Tibial nerve (tissue), 4 donors: ENCODE measurements at regions not wholly inside any gene's neighbourhood (a gene's known extent, or its start where the extent isn't known, plus 50 kb on each side); places are given as distances from the start of the nearest gene placed in this dataset.

Experiments
- EP300 ChIP-seq, 2 donors: sonication (generic); formaldehyde crosslinking; IDR thresholded peaks; one replicate each; pipeline ENCODE4 v1.6.1; 2017; ENCODE audit warnings: antibody characterized with exemption in 2 of 2, mild to moderate bottlenecking in 1 of 2
- POLR2A ChIP-seq, 2 donors: fragments of 450-650 bp; IDR thresholded peaks; one replicate each; pipeline ENCODE4 v1.6.1; 2017; ENCODE audit warnings: antibody characterized with exemption in 2 of 2, mild to moderate bottlenecking in 2 of 2, moderate library complexity in 2 of 2
- TF ChIP-seq, protein P1 (sequence below), 5 experiments: fragments of 200-600 bp in 3 of 5; fragments of 450-650 bp in 2 of 5; sonication (generic) in 3 of 5; IDR thresholded peaks; one replicate each; pipeline ENCODE4 v1.5.1; 2016 to 2019; ENCODE audit warnings: antibody characterized with exemption in 5 of 5, mild to moderate bottlenecking in 3 of 5, moderate library complexity in 2 of 5

DNA sequence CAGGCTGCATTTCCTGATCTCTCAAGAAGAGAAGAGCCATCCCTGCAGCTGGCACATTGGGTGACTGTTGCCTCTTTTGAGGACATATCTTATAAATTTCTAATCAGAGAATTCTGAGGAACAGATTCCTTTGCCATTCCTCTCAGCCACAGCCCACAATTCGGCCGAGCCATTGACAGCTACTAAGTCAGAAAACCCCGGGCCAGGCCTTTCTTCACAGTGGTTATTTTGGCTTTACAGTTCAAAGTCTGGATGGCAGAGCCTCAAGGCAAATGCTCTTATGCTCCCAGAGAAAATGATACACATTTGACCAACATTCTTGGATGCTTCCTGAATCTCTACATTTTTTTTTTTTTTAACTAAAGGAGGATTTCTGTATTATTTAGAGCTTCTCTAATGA, 138.4 kb upstream of the FRMD6 start:
- TF ChIP-seq POLR2A (IDR thresholded peaks at IDR 0.05) (no peak), EP300 (IDR thresholded peaks at IDR 0.05) (no peak)
- TF ChIP-seq, protein P1, sequence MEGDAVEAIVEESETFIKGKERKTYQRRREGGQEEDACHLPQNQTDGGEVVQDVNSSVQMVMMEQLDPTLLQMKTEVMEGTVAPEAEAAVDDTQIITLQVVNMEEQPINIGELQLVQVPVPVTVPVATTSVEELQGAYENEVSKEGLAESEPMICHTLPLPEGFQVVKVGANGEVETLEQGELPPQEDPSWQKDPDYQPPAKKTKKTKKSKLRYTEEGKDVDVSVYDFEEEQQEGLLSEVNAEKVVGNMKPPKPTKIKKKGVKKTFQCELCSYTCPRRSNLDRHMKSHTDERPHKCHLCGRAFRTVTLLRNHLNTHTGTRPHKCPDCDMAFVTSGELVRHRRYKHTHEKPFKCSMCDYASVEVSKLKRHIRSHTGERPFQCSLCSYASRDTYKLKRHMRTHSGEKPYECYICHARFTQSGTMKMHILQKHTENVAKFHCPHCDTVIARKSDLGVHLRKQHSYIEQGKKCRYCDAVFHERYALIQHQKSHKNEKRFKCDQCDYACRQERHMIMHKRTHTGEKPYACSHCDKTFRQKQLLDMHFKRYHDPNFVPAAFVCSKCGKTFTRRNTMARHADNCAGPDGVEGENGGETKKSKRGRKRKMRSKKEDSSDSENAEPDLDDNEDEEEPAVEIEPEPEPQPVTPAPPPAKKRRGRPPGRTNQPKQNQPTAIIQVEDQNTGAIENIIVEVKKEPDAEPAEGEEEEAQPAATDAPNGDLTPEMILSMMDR (IDR thresholded peaks at IDR 0.05), result no peak
